NCI-H1092 treated with DMSO at 0.1 percent for 48 hours (cell line): ENCODE measurements at regions not wholly inside any gene's neighbourhood (a gene's known extent, or its start where the extent isn't known, plus 50 kb on each side); places are given as distances from the start of the nearest gene placed in this dataset.
"Not testable (repeated sequence)": the region's sequence is repeated elsewhere in the genome, so short reads cannot be mapped to it uniquely, and the experiment has no call there.

Source experiments
- DNase-seq: peaks from one replicate; lab custom pipeline; 2025; lab: John Stamatoyannopoulos, UW

DNA sequence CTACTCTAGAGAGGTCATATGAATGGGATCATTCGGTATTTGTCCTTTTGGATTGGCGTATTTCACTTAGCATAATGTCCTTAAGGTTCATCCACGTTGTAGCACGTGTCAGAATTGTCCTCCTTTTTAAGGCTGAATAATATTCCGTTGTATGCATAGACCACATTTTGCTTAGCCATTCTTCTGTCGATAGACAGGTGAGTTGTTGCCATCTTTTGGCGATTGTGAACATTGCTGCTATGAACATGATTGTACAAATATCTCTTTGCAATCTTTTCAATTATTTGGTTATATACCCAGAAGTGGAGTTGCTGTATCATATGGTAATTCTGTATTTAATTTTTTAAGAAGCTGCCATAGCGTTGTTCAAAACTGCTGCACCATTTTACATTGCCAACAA lies 52.4 kb upstream of the GOLGA8J start:
- DNase-seq: no peak

DNA sequence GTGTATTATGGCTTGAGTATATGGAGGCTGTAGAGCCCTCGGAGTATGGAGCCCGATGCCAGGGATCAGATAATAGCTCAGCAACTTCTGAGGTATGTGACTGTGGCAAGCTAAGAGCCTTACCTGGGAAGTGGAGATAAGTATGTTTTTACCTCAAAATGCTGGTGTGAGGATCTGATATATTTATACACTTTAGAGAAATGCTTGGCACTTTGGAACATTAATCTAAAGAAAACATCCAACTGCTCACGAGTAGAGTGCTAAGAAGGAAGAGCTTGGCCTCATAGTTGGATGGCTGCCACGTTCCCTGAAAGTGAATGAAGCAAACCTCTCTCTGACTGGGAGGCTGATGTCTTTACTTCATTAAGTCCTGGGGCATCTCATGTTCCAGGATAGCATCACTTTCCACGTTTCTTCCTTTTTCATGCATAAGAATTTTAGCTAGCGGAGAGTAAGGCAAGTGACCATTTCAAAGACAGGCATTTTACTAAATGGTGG lies 58.9 kb upstream of the GOLGA8J start:
- no peak for DNase-seq

DNA sequence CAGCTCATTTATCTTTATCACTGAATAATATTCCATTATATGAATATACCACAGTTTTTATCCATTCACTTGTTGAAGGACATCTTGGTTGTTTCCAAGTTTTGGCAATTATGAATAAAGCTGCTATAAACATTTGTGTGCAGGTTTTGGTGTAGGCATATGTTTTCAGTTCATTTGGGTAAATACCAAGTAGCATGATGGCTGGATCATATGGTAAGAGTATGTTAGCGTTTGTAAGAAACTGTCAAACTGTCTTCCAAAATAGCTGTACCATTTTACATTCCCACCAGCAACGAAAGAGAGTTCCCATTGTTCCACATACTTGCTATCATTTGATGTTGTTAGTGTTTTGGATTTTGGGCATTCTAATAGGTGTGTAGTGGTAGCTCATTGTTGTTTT lies 72.0 kb upstream of the GOLGA8J start:
- no peak for DNase-seq

DNA sequence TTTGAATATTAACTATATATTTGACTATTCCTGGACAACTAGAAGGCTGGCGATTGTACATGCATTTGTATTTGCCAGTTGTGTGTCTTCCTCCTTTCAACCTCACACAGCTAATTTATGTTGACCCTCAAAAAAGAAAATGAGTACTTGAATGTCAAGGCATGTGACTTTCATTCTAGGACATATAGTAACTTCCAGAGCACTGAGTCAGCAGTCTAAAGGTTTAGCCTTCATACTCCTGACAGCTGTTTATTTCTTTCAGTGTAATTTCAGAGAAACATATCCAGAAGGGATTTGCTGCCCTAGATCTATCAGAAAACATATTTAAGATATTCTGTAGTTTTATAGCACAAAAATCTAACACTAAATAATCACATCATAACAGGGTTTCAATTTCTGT lies 74.6 kb upstream of the GOLGA8J start:
- no peak for DNase-seq

DNA sequence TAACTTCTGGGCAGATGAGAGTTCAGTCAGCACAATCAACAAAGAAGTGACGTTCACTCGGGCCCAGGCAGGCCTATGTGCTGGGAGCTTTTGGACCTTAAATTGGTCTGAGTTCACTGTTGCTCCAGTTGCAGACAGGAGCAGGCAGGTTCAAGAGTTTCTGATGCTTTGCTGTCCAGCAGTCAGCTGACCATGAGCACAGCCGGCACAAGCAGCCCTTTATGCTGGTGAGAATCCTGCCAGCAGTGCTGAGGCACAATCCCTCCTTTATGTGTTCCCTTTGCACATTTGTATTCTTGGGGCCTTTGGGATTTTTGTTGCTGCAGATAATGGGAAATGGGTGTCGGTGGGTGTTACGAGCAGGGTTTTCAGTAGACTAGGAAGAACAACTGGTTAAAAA lies 81.2 kb upstream of the GOLGA8J start:
- no peak for DNase-seq

DNA sequence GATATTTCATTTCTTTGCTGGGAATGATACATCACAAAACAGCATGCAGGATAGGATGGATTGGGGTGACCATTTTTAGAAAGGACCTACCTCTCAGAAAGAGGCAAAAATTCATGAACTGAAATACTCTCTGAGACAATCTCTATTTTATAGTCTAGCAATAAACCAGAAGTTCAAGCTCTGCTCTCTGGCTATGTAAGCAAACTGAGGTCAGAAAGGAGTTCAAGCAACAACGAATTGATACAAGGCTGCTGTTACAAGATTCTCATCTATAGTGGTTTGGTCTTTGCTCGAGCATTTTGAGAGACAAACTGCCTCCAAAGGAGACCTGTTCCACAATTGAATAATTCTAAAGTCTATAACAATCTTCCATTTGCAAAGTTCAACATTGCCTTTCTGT lies 84.7 kb upstream of the GOLGA8J start:
- no peak for DNase-seq

DNA sequence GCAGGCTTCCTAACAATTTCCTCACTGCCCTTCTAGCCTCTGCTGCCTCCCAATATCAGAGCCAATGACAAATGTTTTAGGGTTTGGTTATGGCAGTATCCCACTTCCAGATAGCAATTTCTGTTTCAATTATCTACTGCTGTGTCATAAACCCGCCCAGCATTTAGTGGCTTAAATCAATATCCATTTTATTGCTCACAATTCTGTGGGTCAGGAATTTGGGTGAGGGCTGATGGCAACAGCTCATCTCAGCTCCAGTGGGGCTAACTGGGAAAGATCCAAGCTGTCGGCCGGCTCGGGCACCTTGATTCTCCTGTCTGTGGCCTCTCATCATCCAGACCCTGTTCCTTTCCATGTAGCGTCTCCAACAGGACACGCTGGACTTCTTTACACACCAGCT lies 85.3 kb upstream of the GOLGA8J start:
- no peak for DNase-seq

DNA sequence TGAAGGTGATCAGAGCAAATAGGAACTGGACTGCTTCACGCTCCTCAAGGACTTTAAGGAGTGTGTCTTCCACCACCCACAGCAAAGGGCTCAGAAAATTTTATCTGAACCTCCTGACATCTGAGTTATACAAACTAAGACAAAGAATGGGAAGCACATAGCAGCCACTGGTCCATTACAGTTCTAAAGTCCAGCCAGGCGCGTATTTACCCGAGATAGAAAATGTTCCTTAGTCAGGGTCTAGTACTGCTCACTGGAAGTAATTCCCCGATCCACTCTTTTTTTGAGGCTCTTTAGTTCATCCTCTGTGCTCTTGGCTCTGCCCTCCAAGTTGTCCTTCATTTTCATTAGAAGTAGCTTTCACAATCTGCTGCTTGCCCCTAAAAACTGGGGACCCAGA lies 88.5 kb upstream of the GOLGA8J start:
- DNase-seq: no peak

DNA sequence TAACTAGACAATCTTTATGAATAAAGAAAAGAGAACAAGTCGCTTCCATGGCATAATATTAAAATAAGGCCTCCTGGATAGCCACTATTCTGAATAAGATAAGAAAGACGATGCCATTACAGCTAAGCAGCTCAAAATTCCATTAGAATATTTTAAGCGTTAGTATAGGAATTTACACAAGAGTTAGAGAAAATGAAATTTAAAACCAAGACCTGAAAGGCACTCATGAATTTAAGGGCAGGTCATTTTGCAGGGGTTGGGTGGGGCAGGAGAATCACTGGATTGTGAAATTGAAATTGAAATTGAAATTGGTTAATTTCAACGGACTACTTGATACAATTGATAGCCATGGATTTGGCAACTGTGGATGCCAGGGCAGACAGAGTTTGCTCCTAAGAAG lies 91.8 kb upstream of the GOLGA8J start:
- no peak for DNase-seq

DNA sequence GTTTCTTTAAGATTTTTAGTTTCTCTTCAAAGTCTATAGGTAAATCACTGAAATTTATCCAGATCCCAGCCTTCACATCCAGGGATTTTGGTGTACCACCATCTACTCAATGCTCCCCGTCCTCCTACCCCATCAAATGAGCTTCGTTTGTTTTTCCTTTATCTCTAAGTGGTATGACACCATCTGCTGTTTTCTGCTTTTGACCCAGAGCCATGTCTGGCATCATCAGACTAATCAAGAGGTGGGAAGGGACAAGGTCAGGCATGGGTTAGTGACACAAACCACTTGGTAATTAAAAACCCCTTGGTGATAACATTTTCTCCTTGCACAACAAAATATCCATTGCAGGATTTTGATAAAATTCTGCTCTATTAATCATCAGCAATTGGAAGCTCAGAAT lies 92.7 kb upstream of the GOLGA8J start:
- peak; percentile 20 for DNase-seq

DNA sequence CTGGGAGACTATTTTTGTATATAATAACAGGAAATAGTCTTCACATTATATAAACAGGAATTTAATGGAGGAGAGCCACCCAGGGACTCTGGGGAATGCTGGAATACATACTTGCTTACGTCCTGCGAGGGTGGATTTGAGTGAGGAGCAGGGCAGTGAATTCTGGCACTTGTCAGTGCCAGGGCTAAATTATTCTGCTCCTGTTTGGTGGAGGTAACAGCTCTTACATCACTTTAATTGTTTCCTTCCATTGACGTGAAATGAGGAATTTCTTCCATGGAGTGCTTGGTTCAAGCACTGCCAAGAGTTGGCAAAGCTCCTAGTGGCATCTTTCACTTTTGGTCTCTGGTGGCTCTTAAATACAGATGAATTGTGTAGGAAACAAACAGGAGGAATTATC lies 94.1 kb upstream of the GOLGA8J start:
- DNase-seq: no peak

DNA sequence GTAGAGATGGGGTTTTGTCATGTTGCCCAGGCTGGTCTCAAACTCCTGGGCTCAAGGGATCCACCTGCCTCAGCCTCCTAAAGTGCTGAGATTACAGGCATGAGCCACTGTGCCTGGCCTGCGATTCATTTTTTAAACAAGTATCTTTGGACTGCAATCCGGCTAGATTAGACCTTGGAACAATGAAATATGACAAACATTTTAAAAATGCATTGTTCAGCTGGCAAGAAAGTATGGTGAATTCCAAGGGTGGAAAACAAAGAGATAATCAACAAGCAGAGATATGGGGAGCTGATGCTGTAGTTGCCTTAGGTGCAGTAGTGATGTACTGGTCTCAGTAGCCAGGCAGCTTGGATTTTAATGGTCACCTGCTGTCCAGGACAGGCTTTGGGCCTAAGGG lies 95.8 kb upstream of the GOLGA8J start:
- no peak for DNase-seq

DNA sequence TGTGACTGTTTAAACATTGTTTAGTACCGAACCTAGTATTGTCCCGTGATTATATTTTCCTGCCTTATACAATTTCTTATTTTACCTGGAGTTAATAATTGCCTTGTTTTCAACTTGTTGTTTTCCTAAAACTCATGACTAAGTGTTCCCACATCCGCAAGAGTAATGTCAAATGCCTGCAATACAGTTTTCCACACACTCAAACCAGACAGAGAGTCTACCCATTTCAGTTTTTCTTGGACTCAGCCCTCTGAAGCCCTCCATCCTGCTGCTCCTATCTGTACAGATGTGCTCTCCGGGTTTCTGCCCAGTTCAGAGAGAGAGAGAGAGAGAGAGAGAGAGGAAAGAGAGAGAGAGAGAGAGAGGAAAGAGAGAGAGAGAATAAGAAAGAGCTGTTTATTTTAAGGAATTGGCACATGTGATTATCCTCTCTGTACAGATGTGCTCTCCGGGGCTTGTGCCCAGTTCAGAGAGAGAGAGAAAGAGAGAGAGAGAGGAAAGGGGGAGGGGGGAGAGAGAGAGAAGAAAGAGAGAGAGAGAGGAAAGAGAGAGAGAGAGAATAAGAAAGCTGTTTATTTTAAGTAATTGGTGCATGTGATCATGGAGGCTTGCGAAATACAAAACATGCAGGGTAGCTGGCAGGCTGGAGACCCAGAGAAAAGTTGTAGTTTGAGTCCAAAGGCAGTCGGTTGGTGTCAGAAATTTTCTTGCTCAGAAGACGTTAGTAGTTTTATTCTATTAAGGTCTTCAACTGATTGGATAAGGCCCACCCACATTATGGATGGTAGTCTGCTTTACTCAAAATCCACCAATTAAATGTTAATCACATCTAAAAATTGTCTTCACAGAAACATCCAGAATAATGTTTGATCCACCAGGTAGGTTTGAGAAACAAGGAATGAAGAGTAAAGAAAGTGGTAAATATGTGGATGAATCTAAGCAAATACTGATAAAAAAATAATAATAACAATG lies 104.1 kb upstream of the GOLGA8J start:
- DNase-seq: no peak

DNA sequence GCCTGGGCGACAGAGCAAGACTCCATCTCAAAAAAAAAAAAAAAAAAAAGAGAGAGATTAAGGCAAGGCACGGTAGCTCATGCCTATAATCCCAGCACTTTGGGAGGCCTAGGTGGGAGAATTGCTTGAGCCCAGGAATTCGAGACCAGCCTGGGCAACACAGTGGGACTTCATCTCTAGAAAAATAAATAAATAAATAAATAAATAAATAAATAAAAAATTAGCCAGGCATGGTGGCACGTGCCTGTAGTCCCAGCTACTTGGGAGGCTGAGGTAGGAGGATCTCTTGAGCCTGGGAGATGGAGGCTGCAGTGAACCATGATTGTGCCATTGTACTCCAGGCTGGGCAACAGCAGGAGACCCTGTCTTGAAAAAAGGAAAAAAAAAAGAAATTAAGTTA lies 108.7 kb upstream of the GOLGA8J start:
- not testable (repeated sequence) for DNase-seq

DNA sequence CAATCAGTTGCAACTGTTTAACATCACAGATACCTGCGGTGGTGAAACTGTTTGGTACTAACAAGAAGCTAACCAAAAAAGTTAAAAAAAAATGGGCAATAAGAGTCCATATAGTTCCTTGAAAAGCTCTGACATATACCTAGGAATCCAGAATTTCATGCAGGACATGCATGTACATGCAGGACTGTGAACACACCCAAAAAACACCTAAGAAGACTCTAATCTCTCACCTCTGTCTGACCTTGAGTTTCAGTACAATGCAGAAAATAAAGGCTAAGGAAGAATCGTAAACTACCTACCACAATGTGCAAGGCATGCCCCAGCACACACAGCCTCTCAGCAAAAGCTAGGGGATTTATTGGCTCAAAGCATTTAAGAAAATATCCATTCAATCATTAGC lies 110.7 kb upstream of the GOLGA8J start:
- DNase-seq: no peak

DNA sequence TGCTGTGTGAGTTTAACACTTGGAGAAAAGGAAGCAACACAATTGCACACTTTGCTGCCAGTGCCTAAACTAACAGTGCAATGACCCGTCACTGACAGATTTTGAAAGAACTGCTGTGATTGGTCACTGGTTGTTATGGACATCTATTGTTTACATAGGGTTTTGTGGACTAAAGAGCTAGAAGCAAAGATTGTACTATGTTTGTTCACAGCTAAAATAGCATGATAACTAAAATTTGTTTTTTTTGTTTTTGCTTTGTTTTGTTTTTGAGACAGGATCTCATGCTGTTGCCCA lies 112.4 kb upstream of the GOLGA8J start:
- no peak for DNase-seq

DNA sequence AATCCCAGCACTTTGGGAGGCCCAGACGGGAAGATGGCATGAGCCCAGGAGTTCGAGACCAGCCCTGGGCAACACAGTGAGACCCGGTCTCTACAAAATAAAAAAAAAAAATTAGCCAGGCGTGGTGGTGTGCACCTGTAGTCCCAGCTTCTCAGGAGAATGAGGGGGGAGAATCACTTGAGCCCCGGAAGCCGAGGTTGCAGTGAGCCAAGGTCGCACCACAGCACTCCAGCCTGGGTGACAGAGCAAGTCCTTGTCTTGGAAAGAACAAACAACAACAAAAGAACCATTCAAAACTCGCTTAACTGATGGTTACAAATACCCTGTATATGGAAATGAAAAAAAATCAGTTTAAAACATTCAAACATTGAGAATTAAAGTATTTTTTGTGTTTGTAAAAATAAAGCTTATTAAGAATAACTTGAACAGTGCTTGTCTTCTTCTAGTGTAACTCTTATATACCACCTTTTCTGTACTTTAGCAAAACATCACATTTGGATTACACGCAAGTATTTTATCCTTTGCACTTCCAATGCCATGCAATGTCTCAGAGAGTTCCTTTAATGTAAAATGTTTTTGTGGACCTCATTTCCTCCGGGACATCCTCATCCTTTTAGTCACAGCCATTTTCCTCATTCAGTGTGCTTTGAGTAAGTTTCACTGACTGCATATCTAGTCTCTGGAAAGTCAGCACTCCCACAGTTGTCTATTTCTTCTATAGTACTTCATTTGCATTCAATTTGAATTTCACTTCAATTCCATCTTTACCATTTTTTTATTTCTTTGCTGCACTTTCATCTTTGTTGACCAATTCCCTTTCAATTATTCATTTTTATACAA lies 113.0 kb upstream of the GOLGA8J start:
- no peak for DNase-seq

DNA sequence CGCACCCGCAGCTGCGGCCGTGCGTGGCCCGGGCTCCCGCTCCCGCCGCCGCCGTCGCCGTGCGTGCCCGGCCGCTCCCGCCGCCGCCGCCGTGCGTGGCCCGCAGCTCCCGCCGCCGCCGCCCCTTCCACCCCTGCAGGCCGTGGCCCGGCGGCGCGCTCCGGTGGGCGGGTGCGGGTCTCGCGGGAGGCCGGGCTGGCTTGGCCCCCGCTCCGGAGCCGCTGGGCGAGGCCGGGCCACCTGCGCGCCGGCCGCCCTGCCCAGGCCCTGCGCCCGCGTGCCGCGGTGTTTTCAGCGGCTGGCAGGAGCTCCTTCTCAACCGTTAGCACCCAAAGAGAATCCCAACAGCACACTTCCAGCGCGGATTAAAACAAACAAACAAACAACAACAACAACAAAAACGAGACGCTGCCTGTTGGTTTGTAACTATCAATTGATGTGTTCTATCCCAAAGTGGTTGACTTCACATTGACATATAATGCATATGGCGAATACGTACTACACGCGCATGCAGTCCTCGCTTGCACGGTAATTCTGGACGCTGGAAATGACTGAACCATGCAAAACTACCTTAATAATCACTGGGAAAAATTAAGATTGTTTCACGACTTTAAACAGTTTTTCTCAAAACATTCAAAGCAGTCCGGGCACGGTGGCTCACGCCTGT lies 113.7 kb upstream of the GOLGA8J start:
- peak; percentile 14 for DNase-seq

DNA sequence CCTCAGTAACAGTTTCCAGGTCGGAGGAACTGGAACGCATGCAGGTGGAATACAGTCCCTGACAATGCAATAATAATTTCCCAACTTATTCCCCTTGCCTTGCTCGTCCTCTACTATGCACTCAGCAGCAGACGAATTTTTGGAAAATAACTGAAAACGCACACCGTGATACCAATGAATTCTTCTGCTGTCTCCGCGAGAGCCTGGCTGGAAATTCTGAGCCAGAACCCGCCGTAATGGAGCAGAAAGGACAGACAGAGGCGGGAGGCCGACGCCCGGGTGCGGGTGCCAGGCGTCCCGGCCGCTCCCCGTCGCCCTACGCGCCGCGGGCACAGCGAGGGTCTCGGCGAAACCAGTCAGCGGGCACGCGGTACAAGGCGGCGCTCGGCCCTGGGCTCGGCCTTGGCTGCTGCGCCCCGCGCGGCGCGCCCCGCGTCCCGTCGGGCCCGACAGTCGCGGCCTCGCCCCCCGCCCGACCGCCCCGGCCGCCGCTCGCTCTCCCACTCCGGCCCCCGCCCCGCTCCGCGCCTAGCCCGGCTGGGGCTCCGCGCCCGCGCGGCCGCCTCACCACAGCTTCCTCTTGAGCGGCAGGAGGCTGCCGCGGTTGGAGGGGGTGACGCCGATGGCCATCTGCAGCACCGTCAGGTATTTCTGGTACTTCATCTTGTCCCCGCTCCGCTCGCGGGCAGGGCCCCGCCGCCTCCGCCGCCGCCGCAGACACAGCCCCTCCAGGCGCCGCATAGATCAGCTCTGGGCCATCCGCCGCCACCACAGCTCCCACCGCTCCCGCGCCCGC lies 114.5 kb upstream of the GOLGA8J start:
- DNase-seq: peak; percentile 21

DNA sequence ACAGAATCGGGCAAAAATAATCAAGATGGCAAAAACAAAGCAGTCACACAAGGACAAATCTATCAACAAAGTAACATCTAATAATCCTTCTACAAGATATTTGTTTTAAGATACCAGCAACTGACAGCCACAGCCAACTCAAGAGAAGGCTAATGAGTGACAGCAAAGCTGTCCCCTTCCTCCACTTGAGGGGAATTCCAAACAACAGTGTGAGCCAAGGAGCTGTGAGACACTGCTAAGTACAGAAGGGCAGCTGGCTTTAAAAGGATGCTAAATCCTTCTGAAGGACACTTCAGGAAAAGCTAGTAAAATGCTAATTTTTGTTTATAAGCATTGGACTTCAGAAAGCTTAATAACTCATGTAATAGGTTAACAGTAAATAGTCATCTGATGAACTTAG lies 120.3 kb upstream of the GOLGA8J start:
- no peak for DNase-seq

DNA sequence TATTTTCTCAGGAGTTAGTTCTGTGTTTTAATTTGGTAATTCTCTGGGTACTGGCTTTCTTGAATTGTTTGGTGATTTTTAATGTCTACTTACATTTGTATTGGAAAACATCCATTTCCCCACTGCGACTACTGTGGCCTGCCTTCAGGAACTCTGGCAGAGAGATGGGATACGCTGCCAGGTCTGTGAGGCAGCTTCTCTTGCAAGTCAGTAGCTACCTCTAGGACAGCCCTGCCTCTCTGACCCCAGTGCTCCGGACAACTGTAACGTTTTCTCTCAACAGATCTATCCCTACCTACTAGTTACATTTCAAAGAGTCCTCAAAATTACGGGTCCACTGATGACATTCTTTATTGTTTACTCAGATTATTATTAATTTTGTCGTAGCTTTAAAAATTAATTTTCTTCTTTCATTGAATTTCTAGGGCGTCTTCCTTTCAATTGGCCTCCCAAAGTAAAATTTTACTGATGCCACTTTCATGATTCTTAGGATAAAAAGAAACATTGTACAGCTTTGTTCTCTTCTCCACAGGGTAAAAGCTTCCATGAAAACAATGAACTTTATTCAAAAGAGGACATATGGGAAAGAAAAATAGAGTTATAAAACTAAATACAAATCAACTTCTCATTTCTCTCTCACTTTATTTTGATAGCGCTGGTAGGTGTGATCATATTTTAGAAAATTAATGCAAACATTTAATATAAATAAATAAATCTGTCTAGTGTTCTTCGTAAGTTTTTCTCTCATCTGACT lies 123.2 kb upstream of the GOLGA8J start:
- DNase-seq: no peak
